Stomach (tissue), 8 donors: ENCODE measurements at regions not wholly inside any gene's neighbourhood (a gene's known extent, or its start where the extent isn't known, plus 50 kb on each side); places are given as distances from the start of the nearest gene placed in this dataset.

Source experiments
- DNase-seq, 2 donors: peaks; one replicate each; pipeline versions ENCODE4 v3.0.0 to v3.0.0-alpha.2; 2013 to 2019
- H3K27ac ChIP-seq, 5 donors: fragments of 200-600 bp in 4 of 5; sonication (generic) in 4 of 5; one replicate each; pipeline ENCODE4 v1.5.1; 2013 to 2019; ENCODE audit warnings: mild to moderate bottlenecking in 1 of 5, moderate library complexity in 1 of 5
- H3K27me3 ChIP-seq, 3 donors: fragments of 200-600 bp; sonication (generic); one replicate each; pipeline ENCODE4 v1.5.1; 2017 to 2019; ENCODE audit warnings: mixed run types in 1 of 3
- H3K36me3 ChIP-seq, 4 donors: fragments of 200-600 bp; sonication (generic); 1 replicate in 3 of 4; 2 replicates in 1 of 4; pipeline ENCODE4 v1.5.1; 2016 to 2019
- H3K4me1 ChIP-seq, 4 donors: fragments of 200-600 bp; sonication (generic); one replicate each; pipeline ENCODE4 v1.5.1; 2016 to 2019
- H3K4me3 ChIP-seq, 4 donors: fragments of 200-600 bp; sonication (generic) in 3 of 4; one replicate each; pipeline ENCODE4 v1.5.1; 2016 to 2019; ENCODE audit warnings: mild to moderate bottlenecking in 1 of 4
- H3K9me3 ChIP-seq, 4 donors: fragments of 200-600 bp; sonication (generic); one replicate each; pipeline ENCODE4 v1.5.1; 2016 to 2019
- CTCF ChIP-seq, 7 experiments: fragments of 450-650 bp in 4 of 7; fragments of 200-600 bp in 3 of 7; sonication (generic) in 3 of 7; IDR thresholded peaks; one replicate each; pipeline ENCODE4 v1.5.1; 2016 to 2019; ENCODE audit warnings: antibody characterized with exemption in 7 of 7, control low read depth in 2 of 7, mild to moderate bottlenecking in 1 of 7
- EP300 ChIP-seq: sonication (generic); formaldehyde crosslinking; IDR thresholded peaks from one replicate; pipeline ENCODE4 v1.6.1; 2017; ENCODE audit warnings: antibody characterized with exemption
- POLR2A ChIP-seq, 4 donors: fragments of 450-650 bp; IDR thresholded peaks; one replicate each; pipeline ENCODE4 v1.6.1; 2016; ENCODE audit warnings: antibody characterized with exemption in 4 of 4, control low read depth in 2 of 4, mild to moderate bottlenecking in 1 of 4, moderate library complexity in 1 of 4
- POLR2AphosphoS5 ChIP-seq, 3 donors: sonication (generic); formaldehyde crosslinking; IDR thresholded peaks; one replicate each; pipeline ENCODE4 v1.6.1; 2016; ENCODE audit warnings: antibody characterized with exemption in 3 of 3
- WGBS, 5 donors: extraction: QIAGEN DNeasy Blood & Tissue Kit in 3 of 5; methylation state at CpG; one replicate each; pipeline versions ENCODE4 v1.1.5 to v1.1.7; 2013 to 2018; 5-methylcytosine and 5-hydroxymethylcytosine counted together
- intact Hi-C: fragments of 100-400 bp; cut with DNase I; formaldehyde crosslinking; loops from one replicate; pipeline ENCODE4 v1.15.1; 2023; ENCODE audit warnings: low total_unique reads
- donor health status: healthy with polysubstance abuse.
- donor health status: Bipolar disorder and iron deficiency.
- donor health status: healthy.

- Histone ChIP-seq H3K27ac (no peak overlapping the region), H3K4me1 (no peaks in the 10 kb centered on the region), H3K4me3 (no peak overlapping the region), H3K36me3 (no peaks in the 10 kb centered on the region), H3K27me3 (no peaks in the 10 kb centered on the region), H3K9me3 (no peaks in the 10 kb centered on the region)
- WGBS, 5 donors = 0 to 57% (median 7%) methylated on average over 1 of the region's 1 CpG
- TF ChIP-seq EP300 = no peak
- no peak for TF ChIP-seq POLR2AphosphoS5 (IDR thresholded peaks at IDR 0.05)
- no peak for TF ChIP-seq CTCF (IDR thresholded peaks at IDR 0.05)
- TF ChIP-seq POLR2A (IDR thresholded peaks at IDR 0.05) = no peak
- intact Hi-C loops = no loop called here
- no peak for DNase-seq
These were observed 138.3 kb downstream of the NOL4 start for GRCh38 chr18:34086370-34086769.

GRCh38 chr18:34085140-34085739 is 139.5 kb downstream of the NOL4 start:
- Histone ChIP-seq H3K27ac (no peak overlapping the region), H3K36me3 (no peaks in the 10 kb centered on the region), H3K9me3 (no peaks in the 10 kb centered on the region), H3K4me3 (no peak overlapping the region), H3K27me3 (no peaks in the 10 kb centered on the region), H3K4me1 (no peaks in the 10 kb centered on the region)
- TF ChIP-seq POLR2AphosphoS5 (IDR thresholded peaks at IDR 0.05) (no peak), EP300 (no peak), CTCF (IDR thresholded peaks at IDR 0.05) (no peak), POLR2A (IDR thresholded peaks at IDR 0.05) (no peak)
- WGBS, 5 donors = 42 to 50% (median 46%) methylated on average over 4 of the region's 4 CpGs
- intact Hi-C loops = no loop called here
- no peak for DNase-seq

- H3K9me3 ChIP-seq = no peaks in the 10 kb centered on the region
- H3K27me3 ChIP-seq = no peaks in the 10 kb centered on the region
- WGBS, 5 donors = 67 to 80% (median 73%) methylated on average over 2 of the region's 2 CpGs
- H3K4me1 ChIP-seq = no peaks in the 10 kb centered on the region
- intact Hi-C loops = no loop called here
- H3K36me3 ChIP-seq = no peaks in the 10 kb centered on the region
- H3K4me3 ChIP-seq = no peak overlapping the region
- no peak for DNase-seq
- TF ChIP-seq POLR2A (IDR thresholded peaks at IDR 0.05) = no peak
- H3K27ac ChIP-seq = no peak overlapping the region
These were observed 140.1 kb downstream of the NOL4 start for GRCh38 chr18:34084635-34085034.

GRCh38 chr18:34083910-34084535 is 140.7 kb downstream of the NOL4 start:
- WGBS, 5 donors = 90 to 95% (median 92%) methylated on average over 6 to 9 of the region's 9 CpGs
- Histone ChIP-seq H3K27ac (no peak overlapping the region), H3K36me3 (no peaks in the 10 kb centered on the region), H3K27me3 (no peaks in the 10 kb centered on the region), H3K9me3 (no peaks in the 10 kb centered on the region), H3K4me1 (no peaks in the 10 kb centered on the region), H3K4me3 (no peak overlapping the region)
- no peak for DNase-seq
- TF ChIP-seq EP300 (no peak), CTCF (IDR thresholded peaks at IDR 0.05) (no peak), POLR2A (IDR thresholded peaks at IDR 0.05) (no peak), POLR2AphosphoS5 (IDR thresholded peaks at IDR 0.05) (no peak)
- intact Hi-C loops = no loop called here

- Histone ChIP-seq H3K4me1 (no peaks in the 10 kb centered on the region), H3K27ac (no peak overlapping the region), H3K4me3 (no peak overlapping the region), H3K9me3 (no peaks in the 10 kb centered on the region), H3K36me3 (no peaks in the 10 kb centered on the region), H3K27me3 (no peaks in the 10 kb centered on the region)
- intact Hi-C loops = no loop called here
- DNase-seq = no peak
- no peak for TF ChIP-seq POLR2A (IDR thresholded peaks at IDR 0.05)
- TF ChIP-seq POLR2AphosphoS5 (IDR thresholded peaks at IDR 0.05) = no peak
- no peak for TF ChIP-seq CTCF (IDR thresholded peaks at IDR 0.05)
- no peak for TF ChIP-seq EP300
These were observed 147.1 kb downstream of the NOL4 start for GRCh38 chr18:34077599-34077998.
